GM12874 (cell line): ENCODE measurements at regions not wholly inside any gene's neighbourhood (a gene's known extent, or its start where the extent isn't known, plus 50 kb on each side); places are given as distances from the start of the nearest gene placed in this dataset.

Experiments used
- CTCF ChIP-seq: IDR thresholded peaks from 2 replicates; pipeline ENCODE4 v1.5.1; 2011; ENCODE audit warnings: low read depth, mild to moderate bottlenecking, control low read depth, low read length, moderate library complexity; ENCODE audit not compliant: insufficient read depth

DNA sequence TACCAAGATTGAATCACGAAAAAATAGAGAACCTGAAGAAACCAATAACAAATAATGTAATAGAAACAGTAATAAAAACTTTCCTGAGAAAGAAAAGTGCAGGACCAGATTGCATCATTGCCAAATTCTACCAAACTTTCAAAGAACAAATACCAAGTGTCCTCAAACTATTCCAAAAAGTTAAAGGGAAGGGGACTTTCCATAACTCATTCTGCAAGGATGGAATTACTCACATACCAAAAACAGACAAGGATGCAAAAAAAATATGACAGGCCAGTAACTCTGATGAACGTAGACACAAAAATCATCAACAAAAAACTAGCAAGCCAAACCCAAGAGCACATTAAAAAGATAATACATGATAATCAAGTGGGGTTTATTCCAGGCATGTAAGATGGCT, 172.3 kb upstream of the SLC35G4 start:
- TF ChIP-seq CTCF, result no peak

- no peak for TF ChIP-seq CTCF
These were observed 177.0 kb upstream of the SLC35G4 start for GRCh38 chr18:11432360-11432811.

DNA sequence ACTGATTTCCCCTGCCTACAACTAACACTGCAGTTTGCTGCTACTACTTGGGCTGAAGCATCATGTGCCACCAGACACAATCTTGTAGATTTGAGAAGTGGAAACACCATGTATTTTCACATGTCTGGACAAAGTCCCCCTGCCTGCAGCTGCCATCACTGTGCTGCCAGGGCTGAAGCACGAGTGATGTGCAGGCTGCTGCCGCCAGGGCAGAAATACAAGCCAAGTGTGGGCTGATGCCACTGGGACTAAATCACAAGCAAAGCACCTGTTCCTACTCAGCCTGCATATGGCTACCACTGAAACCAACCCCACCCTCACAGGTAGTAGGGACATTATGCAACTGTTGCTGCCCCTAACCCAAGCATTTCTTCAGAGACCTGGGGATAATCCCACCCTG, 179.5 kb upstream of the SLC35G4 start:
- TF ChIP-seq CTCF, result no peak

DNA sequence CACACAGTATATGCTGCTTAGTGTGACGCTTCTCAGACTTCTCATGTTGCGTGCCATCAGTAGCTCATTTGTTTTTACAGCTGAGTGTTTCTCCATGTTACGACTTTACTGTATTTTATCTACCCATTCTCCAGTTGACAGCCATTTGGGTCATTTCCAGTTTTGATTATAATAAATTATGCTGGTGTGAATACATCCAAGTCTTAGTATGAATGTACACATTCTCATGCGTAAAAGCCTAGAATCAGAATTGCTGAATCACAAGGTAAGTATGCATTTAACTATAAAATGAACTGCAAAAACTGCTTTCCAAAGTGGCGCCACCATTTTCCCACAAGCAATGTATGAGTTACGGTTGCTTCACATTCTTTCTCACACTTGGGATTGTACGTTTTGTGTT, 184.2 kb upstream of the SLC35G4 start:
- TF ChIP-seq CTCF, result no peak

DNA sequence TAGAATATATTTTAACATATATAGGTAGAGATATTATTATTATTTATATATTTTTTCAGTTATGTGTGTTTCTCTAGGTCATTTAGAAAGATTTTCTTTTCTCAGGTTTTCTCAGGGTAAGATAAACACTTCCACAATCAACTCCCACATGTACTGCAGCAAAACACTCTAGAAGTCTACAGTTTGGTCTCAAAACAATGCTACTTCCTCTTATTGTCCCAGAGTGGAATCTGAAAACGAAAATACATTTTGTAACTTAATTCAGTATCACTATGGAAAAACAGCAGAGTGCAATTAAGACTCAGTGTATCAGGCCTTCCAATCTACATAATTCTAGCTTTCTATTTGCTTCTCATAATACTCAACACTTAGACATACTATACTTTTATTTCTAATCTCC, 190.1 kb upstream of the SLC35G4 start:
- TF ChIP-seq CTCF, result no peak

- no peak for TF ChIP-seq CTCF
These were observed 196.6 kb upstream of the SLC35G4 start for GRCh38 chr18:11412811-11413210.

GRCh38 chr18:11411048-11411447, 198.3 kb upstream of the SLC35G4 start:
- TF ChIP-seq CTCF, result no peak
